PC-3 (cell line): ENCODE measurements at regions not wholly inside any gene's neighbourhood (a gene's known extent, or its start where the extent isn't known, plus 50 kb on each side); places are given as distances from the start of the nearest gene placed in this dataset.

Experiments used
- ATAC-seq: fragments of 200-7000 bp; cut with Tn5 transposase; 2 replicates; pipeline ENCODE4 v1.9.1; 2020; ENCODE audit warnings: mild to moderate bottlenecking, moderate library complexity
- BruUV-seq: library from RNA; stranded (reverse); fragments of 400-500 nt; replicated peaks from 2 replicates; lab custom pipeline; 2021; lab: Mats Ljungman, UMichigan
- CTCF ChIA-PET: fragments of 300-600 bp; sonication (Branson Sonifier 250); formaldehyde crosslinking; loops from one replicate; lab custom pipeline; 2022; ENCODE audit warnings: antibody characterized with exemption; lab: Charles Lee
- POLR2A ChIA-PET: fragments of 300-600 bp; sonication (Branson Sonifier 250); formaldehyde crosslinking; loops from one replicate; lab custom pipeline; 2022; ENCODE audit warnings: antibody characterized with exemption; ENCODE audit not compliant: unreplicated experiment; lab: Charles Lee
- DNase-seq: peaks from one replicate; pipeline ENCODE4 v3.0.0-alpha.2; 2015
- H2AFZ ChIP-seq: fragments of 300-600 bp; sonication (generic); 2 replicates; pipeline ENCODE4 v1.6.0; 2016; ENCODE audit warnings: antibody characterized with exemption, low read length
- H3F3A ChIP-seq: fragments of 300-600 bp; sonication (generic); one replicate; pipeline ENCODE4 v1.6.0; 2017; ENCODE audit warnings: antibody characterized with exemption, low read length, control low read depth, mild to moderate bottlenecking; ENCODE audit not compliant: unreplicated experiment
- H3K27ac ChIP-seq: fragments of 300-600 bp; sonication (generic); 2 replicates; pipeline ENCODE4 v1.5.1; 2016; ENCODE audit warnings: mild to moderate bottlenecking, low read length
- H3K27me3 ChIP-seq: fragments of 300-600 bp; sonication (generic); 2 replicates; pipeline ENCODE4 v1.6.1; 2016; ENCODE audit warnings: low read length, mixed read lengths
- H3K36me3 ChIP-seq: fragments of 300-600 bp; sonication (generic); 2 replicates; pipeline ENCODE4 v1.6.1; 2016; ENCODE audit warnings: low read depth, mixed run types, low read length, mixed read lengths
- H3K4me1 ChIP-seq: fragments of 300-600 bp; sonication (generic); 2 replicates; pipeline ENCODE4 v1.5.1; 2016; ENCODE audit warnings: low read length; ENCODE audit not compliant: insufficient read depth
- H3K4me2 ChIP-seq: fragments of 300-600 bp; sonication (generic); 2 replicates; pipeline ENCODE4 v1.6.0; 2016; ENCODE audit warnings: low read length
- H3K4me3 ChIP-seq: fragments of 300-600 bp; sonication (generic); 2 replicates; pipeline ENCODE4 v1.5.1; 2016; ENCODE audit warnings: mild to moderate bottlenecking, low read length, mixed read lengths
- H3K79me2 ChIP-seq: fragments of 300-600 bp; sonication (generic); 2 replicates; pipeline ENCODE4 v1.6.1; 2017; ENCODE audit warnings: low read length, mixed read lengths
- H3K9ac ChIP-seq: fragments of 300-600 bp; sonication (generic); 2 replicates; pipeline ENCODE4 v1.6.0; 2016; ENCODE audit warnings: mild to moderate bottlenecking, low read length
- H3K9me2 ChIP-seq: fragments of 300-600 bp; sonication (generic); replicated peaks from 2 replicates; pipeline ENCODE4 v1.6.1; 2016; ENCODE audit warnings: mixed run types, low read length, mixed read lengths
- H3K9me3 ChIP-seq: fragments of 300-600 bp; sonication (generic); 2 replicates; pipeline ENCODE4 v1.6.1; 2016; ENCODE audit warnings: low read length, mixed read lengths
- H4K20me1 ChIP-seq: fragments of 300-600 bp; sonication (generic); 2 replicates; pipeline ENCODE4 v1.6.1; 2016; ENCODE audit warnings: low read length, mixed read lengths
- EZH2 ChIP-seq: fragments of 300-600 bp; sonication (generic); IDR thresholded peaks from one replicate; pipeline ENCODE4 v1.6.1; 2017; ENCODE audit warnings: antibody characterized with exemption, mild to moderate bottlenecking, low read length; ENCODE audit not compliant: unreplicated experiment
- EZH2phosphoT487 ChIP-seq: fragments of 300-600 bp; sonication (generic); IDR thresholded peaks from 2 replicates; pipeline ENCODE4 v1.6.1; 2018; ENCODE audit warnings: mild to moderate bottlenecking, antibody characterized with exemption, low read length, borderline replicate concordance
- intact Hi-C: fragments of 100-400 bp; cut with micrococcal nuclease; formaldehyde crosslinking; loops from 2 replicates; pipeline ENCODE4 v1.9.0; 2023
- TF ChIP-seq, protein P1 (sequence below): fragments of 300-600 bp; sonication (generic); conservative IDR thresholded peaks from 2 replicates; pipeline ENCODE4 v1.5.1; 2017; ENCODE audit warnings: antibody characterized with exemption, low read depth, mild to moderate bottlenecking, low read length

DNA sequence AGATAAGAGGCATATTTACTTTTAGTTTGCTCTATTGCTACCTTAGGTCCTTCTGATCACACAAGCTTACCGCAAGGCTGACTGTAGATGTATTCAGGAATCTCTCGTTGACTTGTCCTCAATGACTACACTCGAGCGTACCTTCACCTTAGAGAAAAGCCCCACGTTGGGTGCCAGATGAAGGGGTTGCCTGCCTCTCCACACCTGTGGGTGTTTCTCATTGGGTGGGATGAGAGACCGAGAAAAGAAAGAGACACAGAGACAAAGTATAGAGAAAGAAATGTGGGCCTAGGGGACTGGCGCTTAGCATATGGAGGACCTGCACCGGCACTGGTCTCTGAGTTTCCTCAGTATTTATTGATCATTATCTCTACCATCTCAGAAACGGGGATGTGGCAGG lies 51.8 kb downstream of the ASCL4 start:
- Histone ChIP-seq H3K36me3 (no peaks in the 10 kb centered on the region), H3K27ac (no peak overlapping the region), H3F3A (no peaks in the 10 kb centered on the region), H3K79me2 (no peaks in the 10 kb centered on the region), H3K4me3 (no peak overlapping the region), H3K4me1 (no peaks in the 10 kb centered on the region), H3K4me2 (no peak overlapping the region), H3K9me3 (0 out of 2 replicates have a peak, but pooled peaks cover 19% of the 10 kb centered on the region), H3K27me3 (peaks cover 26% of the 10 kb centered on the region), H2AFZ (no peak overlapping the region), H4K20me1 (no peaks in the 10 kb centered on the region), H3K9me2 (no peaks in the 10 kb centered on the region), H3K9ac (no peak overlapping the region)
- intact Hi-C loops: no loop called here
- ChIA-PET POLR2A (no interaction called here), CTCF (no interaction called here)
- TF ChIP-seq, protein P1, sequence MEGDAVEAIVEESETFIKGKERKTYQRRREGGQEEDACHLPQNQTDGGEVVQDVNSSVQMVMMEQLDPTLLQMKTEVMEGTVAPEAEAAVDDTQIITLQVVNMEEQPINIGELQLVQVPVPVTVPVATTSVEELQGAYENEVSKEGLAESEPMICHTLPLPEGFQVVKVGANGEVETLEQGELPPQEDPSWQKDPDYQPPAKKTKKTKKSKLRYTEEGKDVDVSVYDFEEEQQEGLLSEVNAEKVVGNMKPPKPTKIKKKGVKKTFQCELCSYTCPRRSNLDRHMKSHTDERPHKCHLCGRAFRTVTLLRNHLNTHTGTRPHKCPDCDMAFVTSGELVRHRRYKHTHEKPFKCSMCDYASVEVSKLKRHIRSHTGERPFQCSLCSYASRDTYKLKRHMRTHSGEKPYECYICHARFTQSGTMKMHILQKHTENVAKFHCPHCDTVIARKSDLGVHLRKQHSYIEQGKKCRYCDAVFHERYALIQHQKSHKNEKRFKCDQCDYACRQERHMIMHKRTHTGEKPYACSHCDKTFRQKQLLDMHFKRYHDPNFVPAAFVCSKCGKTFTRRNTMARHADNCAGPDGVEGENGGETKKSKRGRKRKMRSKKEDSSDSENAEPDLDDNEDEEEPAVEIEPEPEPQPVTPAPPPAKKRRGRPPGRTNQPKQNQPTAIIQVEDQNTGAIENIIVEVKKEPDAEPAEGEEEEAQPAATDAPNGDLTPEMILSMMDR: no peak
- no peak for TF ChIP-seq EZH2phosphoT487
- no peak for TF ChIP-seq EZH2
- BruUV-seq: no TSS peak
- no peak for DNase-seq
- no peak for ATAC-seq

DNA sequence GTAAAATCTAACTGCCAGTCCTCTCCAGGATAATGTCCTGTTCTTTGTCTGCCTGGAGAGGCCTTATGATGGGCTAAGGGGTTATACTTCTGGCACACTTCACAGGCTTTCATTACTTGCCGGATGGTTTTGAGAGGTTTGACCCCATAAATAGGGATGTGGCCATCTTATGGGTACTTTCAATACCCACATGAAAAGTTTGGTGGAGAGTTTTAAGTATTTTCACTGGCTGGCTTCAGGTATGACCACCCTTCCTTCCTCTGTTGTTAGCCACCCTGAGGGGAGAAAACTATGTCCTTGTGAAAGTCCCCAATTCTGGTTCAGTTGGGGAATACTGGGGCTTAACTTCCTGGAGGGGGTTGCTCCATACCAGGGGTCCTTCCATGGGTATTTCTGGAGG lies 54.8 kb downstream of the ASCL4 start:
- Histone ChIP-seq H3F3A (no peaks in the 10 kb centered on the region), H3K27me3 (peaks cover 37% of the 10 kb centered on the region), H3K36me3 (no peaks in the 10 kb centered on the region), H3K79me2 (no peaks in the 10 kb centered on the region), H3K4me3 (no peak overlapping the region), H3K4me1 (no peaks in the 10 kb centered on the region), H2AFZ (no peak overlapping the region), H3K27ac (no peak overlapping the region), H3K4me2 (no peak overlapping the region), H3K9me2 (no peaks in the 10 kb centered on the region), H4K20me1 (no peaks in the 10 kb centered on the region), H3K9ac (no peak overlapping the region), H3K9me3 (0 out of 2 replicates have a peak, but pooled peaks cover 19% of the 10 kb centered on the region)
- ChIA-PET CTCF (no interaction called here), POLR2A (no interaction called here)
- no TSS peak for BruUV-seq
- TF ChIP-seq, protein P1: no peak
- TF ChIP-seq EZH2: no peak
- TF ChIP-seq EZH2phosphoT487: no peak
- ATAC-seq: no peak
- intact Hi-C loops: no loop called here
- no peak for DNase-seq

GRCh38 chr12:107832441-107832840 lies 57.9 kb downstream of the ASCL4 start:
- no peak for TF ChIP-seq EZH2phosphoT487
- no peak for TF ChIP-seq EZH2
- TF ChIP-seq, protein P1: no peak
- ChIA-PET POLR2A (no interaction called here), CTCF (no interaction called here)
- Histone ChIP-seq H3K4me3 (no peak overlapping the region), H3K36me3 (no peaks in the 10 kb centered on the region), H2AFZ (no peak overlapping the region), H3K9ac (no peak overlapping the region), H4K20me1 (no peaks in the 10 kb centered on the region), H3K27ac (no peak overlapping the region), H3F3A (no peaks in the 10 kb centered on the region), H3K9me2 (no peaks in the 10 kb centered on the region), H3K4me2 (no peak overlapping the region), H3K4me1 (no peaks in the 10 kb centered on the region), H3K27me3 (peaks cover 61% of the 10 kb centered on the region), H3K9me3 (0 out of 2 replicates have a peak, but pooled peaks cover 4% of the 10 kb centered on the region), H3K79me2 (no peaks in the 10 kb centered on the region)
- DNase-seq (no peak), ATAC-seq (no peak)
- intact Hi-C loops: no loop called here
- BruUV-seq: no TSS peak
